GM12878 (cell line): ENCODE measurements at regions not wholly inside any gene's neighbourhood (a gene's known extent, or its start where the extent isn't known, plus 50 kb on each side); places are given as distances from the start of the nearest gene placed in this dataset.

Experiments
- ATAC-seq: fragments of 200-7000 bp; cut with Tn5 transposase; 3 replicates; pipeline ENCODE4 v1.9.1; 2020; ENCODE audit warnings: mild to moderate bottlenecking, moderate library complexity
- BruUV-seq: library from RNA; stranded (reverse); fragments of 400-500 nt; replicated peaks from 2 replicates; lab custom pipeline; 2021; lab: Mats Ljungman, UMichigan
- CTCF ChIA-PET: fragments of 300-600 bp; sonication (Branson Sonifier 250); formaldehyde crosslinking; extraction: SDS; loops from one replicate; lab custom pipeline; 2021; ENCODE audit warnings: inconsistent platforms; lab: Yijun Ruan, JAX
- POLR2A ChIA-PET: fragments of 350-600 bp; formaldehyde crosslinking; extraction: SDS; loops from one replicate; lab custom pipeline; 2021; ENCODE audit warnings: inconsistent platforms; lab: Charles Lee
- RAD21 ChIA-PET: fragments of 300-600 bp; sonication (Branson Sonifier 250); formaldehyde crosslinking; loops from one replicate; lab custom pipeline; 2023; ENCODE audit warnings: antibody characterized with exemption; ENCODE audit not compliant: unreplicated experiment; lab: Charles Lee
- SMC1A ChIA-PET: fragments of 300-600 bp; sonication (Branson Sonifier 250); formaldehyde crosslinking; loops from one replicate; lab custom pipeline; 2023; ENCODE audit not compliant: unreplicated experiment, uncharacterized antibody; lab: Charles Lee
- DNase-seq: peaks from one replicate; pipeline ENCODE4 v3.0.0-alpha.2; 2011; ENCODE audit warnings: low read depth, low spot score
- FAIRE-seq: peaks from 3 replicates; lab custom pipeline; 2011; peaks lifted over from hg19 to GRCh38; lab: Jason Lieb, UNC
- H2AFZ ChIP-seq: 2 replicates; pipeline ENCODE4 v1.6.0; 2011; ENCODE audit warnings: low read depth, low read length, control low read depth; ENCODE audit not compliant: control insufficient read depth
- H3K27ac ChIP-seq: 2 replicates; pipeline ENCODE4 v1.5.1; 2011; ENCODE audit warnings: control low read depth; ENCODE audit not compliant: control insufficient read depth, insufficient read depth
- H3K27me3 ChIP-seq, 2 experiments: replicated peaks in 1 of 2; 2 replicates each; pipeline versions ENCODE4 v1.6.0 to v1.6.1; 2011; ENCODE audit warnings: low read length in 1 of 2; ENCODE audit not compliant: control insufficient read depth in 2 of 2, insufficient read depth in 2 of 2
- H3K36me3 ChIP-seq, 2 experiments: 2 replicates each; pipeline ENCODE4 v1.5.1; 2011; ENCODE audit warnings: low read length in 1 of 2; ENCODE audit not compliant: control insufficient read depth in 2 of 2, insufficient read depth in 2 of 2
- H3K4me1 ChIP-seq: 2 replicates; pipeline ENCODE4 v1.6.1; 2011; ENCODE audit warnings: mild to moderate bottlenecking, low read length, moderate library complexity, mixed read lengths; ENCODE audit not compliant: control insufficient read depth, insufficient read depth
- H3K4me2 ChIP-seq: 2 replicates; pipeline ENCODE4 v1.6.0; 2011; ENCODE audit warnings: control low read depth; ENCODE audit not compliant: control insufficient read depth, insufficient read depth
- H3K4me3 ChIP-seq: fragments of 200-600 bp; sonication (generic); 2 replicates; pipeline ENCODE4 v1.5.1; 2016
- H3K79me2 ChIP-seq: 2 replicates; pipeline ENCODE4 v1.6.0; 2011; ENCODE audit warnings: low read length; ENCODE audit not compliant: control insufficient read depth, insufficient read depth
- H3K9ac ChIP-seq: 2 replicates; pipeline ENCODE4 v1.8.0; 2011; ENCODE audit warnings: low read length, control low read depth, mixed read lengths; ENCODE audit not compliant: control insufficient read depth, insufficient read depth
- H3K9me3 ChIP-seq: replicated peaks from 3 replicates; pipeline ENCODE4 v1.5.1; 2011; ENCODE audit warnings: mild to moderate bottlenecking, low read length; ENCODE audit not compliant: control insufficient read depth, insufficient read depth
- H4K20me1 ChIP-seq: 2 replicates; pipeline ENCODE4 v1.6.0; 2011; ENCODE audit not compliant: control insufficient read depth, insufficient read depth
- BCL11A ChIP-seq: IDR thresholded peaks from 2 replicates; pipeline ENCODE4 v1.6.1; 2011; ENCODE audit warnings: low read depth, low read length
- CBX5 ChIP-seq: sonication (generic); IDR thresholded peaks from 2 replicates; pipeline ENCODE4 v1.6.1; 2016; ENCODE audit warnings: low read depth, moderate library complexity, mild to moderate bottlenecking, inconsistent platforms
- EED ChIP-seq: sonication (generic); IDR thresholded peaks from 2 replicates; pipeline ENCODE4 v1.6.1; 2016; ENCODE audit warnings: antibody characterized with exemption, low read depth
- NBN ChIP-seq: fragments of 450-650 bp; IDR thresholded peaks from 2 replicates; pipeline ENCODE4 v1.6.1; 2016
- NFYA ChIP-seq: IDR thresholded peaks from 2 replicates; pipeline ENCODE4 v1.6.1; 2011; ENCODE audit warnings: low read depth, mild to moderate bottlenecking, low read length, improper control_type of control experiment, borderline replicate concordance
- PKNOX1 ChIP-seq: fragments of 450-650 bp; IDR thresholded peaks from 2 replicates; pipeline ENCODE4 v1.6.1; 2016; ENCODE audit warnings: mild to moderate bottlenecking
- ZBTB4 ChIP-seq: fragments of 450-650 bp; formaldehyde crosslinking; IDR thresholded peaks from 2 replicates; pipeline ENCODE4 v1.4.0; 2022; ENCODE audit warnings: mild to moderate bottlenecking, moderate library complexity
- ZBTB40 ChIP-seq: fragments of 450-650 bp; IDR thresholded peaks from 2 replicates; pipeline ENCODE4 v1.6.1; 2016; ENCODE audit warnings: mild to moderate bottlenecking, moderate library complexity, borderline replicate concordance
- WGBS: methylation state at CpG from one replicate; pipeline ENCODE4 v1.1.6; 2016; ENCODE audit warnings: low lambda C conversion rate; ENCODE audit not compliant: insufficient replicate concordance, insufficient coverage; ENCODE audit errors: missing lambda C conversion rate; 5-methylcytosine and 5-hydroxymethylcytosine counted together
- in situ Hi-C: fragments of 300-500 bp; cut with MboI; formaldehyde crosslinking; loops from 9 replicates; pipeline ENCODE4 v1.14.3; 2018; ENCODE audit warnings: mixed read lengths
- intact Hi-C: fragments of 100-400 bp; cut with micrococcal nuclease; formaldehyde crosslinking; loops from one replicate; pipeline ENCODE4 v1.14.2; 2022; ENCODE audit not compliant: unreplicated experiment

GRCh38 chr9:134591573-134591981 is 50.0 kb upstream of the COL5A1 start:
- no peak overlapping the region for H3K4me2 ChIP-seq
- WGBS, result 32% methylated on average over 5 of the region's 5 CpGs
- H3K79me2 ChIP-seq, result no peaks in the 10 kb centered on the region
- intact Hi-C loops (no loop called here), in situ Hi-C loops (no loop called here)
- H3K4me3 ChIP-seq, result no peak overlapping the region
- H3K4me1 ChIP-seq, result no peaks in the 10 kb centered on the region
- CTCF ChIA-PET, result no interaction called here
- no TSS peak for BruUV-seq
- H4K20me1 ChIP-seq, result no peaks in the 10 kb centered on the region
- SMC1A ChIA-PET, result no interaction called here
- H3K27ac ChIP-seq, result no peak overlapping the region
- POLR2A ChIA-PET, result no interaction called here
- TF ChIP-seq BCL11A (no peak), EED (no peak), NFYA (no peak), NBN (no peak), ZBTB40 (no peak), ZBTB4 (CRISPR knock-in tag) (no peak), CBX5 (no peak), PKNOX1 (no peak)
- TF ChIP-seq, all 136 proteins: peak for 0
- RAD21 ChIA-PET, result no interaction called here
- Histone ChIP-seq H3K27me3 (no peaks in the 10 kb centered on the region; a peak in 1 of 4 replicates), H3K9ac (no peak overlapping the region), H2AFZ (no peak overlapping the region), H3K9me3 (no peaks in the 10 kb centered on the region), H3K36me3 (no peaks in the 10 kb centered on the region)
- FAIRE-seq (no peak), DNase-seq (no peak), ATAC-seq (no peak)
